WTC11 (cell line): ENCODE measurements at regions not wholly inside any gene's neighbourhood (a gene's known extent, or its start where the extent isn't known, plus 50 kb on each side); places are given as distances from the start of the nearest gene placed in this dataset.

Experiments
- ATAC-seq: fragments of 200-7000 bp; cut with Tn5 transposase; 2 replicates; pipeline ENCODE4 v1.10.0; 2021; ENCODE audit warnings: mild to moderate bottlenecking, moderate library complexity
- CTCF ChIA-PET: fragments of 300-600 bp; sonication (Branson Sonifier 250); formaldehyde crosslinking; loops from one replicate; lab custom pipeline; 2021; ENCODE audit warnings: antibody characterized with exemption; lab: Charles Lee
- POLR2A ChIA-PET: fragments of 350-600 bp; sonication (Branson Sonifier 250); formaldehyde crosslinking; loops from one replicate; lab custom pipeline; 2021; ENCODE audit warnings: antibody characterized with exemption; lab: Charles Lee
- DNase-seq: peaks from one replicate; pipeline ENCODE4 v3.0.0; 2021; ENCODE audit warnings: low spot score
- H3K27ac Mint-ChIP-seq: 2 replicates; pipeline ENCODE4 v1.8.0; 2021; ENCODE audit warnings: mixed read lengths
- H3K27me3 Mint-ChIP-seq: 2 replicates; pipeline ENCODE4 v1.8.0; 2021; ENCODE audit warnings: low read depth, mild to moderate bottlenecking, moderate library complexity, mixed read lengths
- H3K36me3 Mint-ChIP-seq: 2 replicates; pipeline ENCODE4 v1.8.0; 2021; ENCODE audit warnings: mixed read lengths
- H3K4me1 Mint-ChIP-seq: 2 replicates; pipeline ENCODE4 v1.8.0; 2022; ENCODE audit warnings: mixed read lengths
- H3K4me3 Mint-ChIP-seq: 2 replicates; pipeline ENCODE4 v1.8.0; 2021; ENCODE audit warnings: mild to moderate bottlenecking, moderate library complexity, mixed read lengths
- H3K9me3 Mint-ChIP-seq: 2 replicates; pipeline ENCODE4 v1.8.0; 2021; ENCODE audit warnings: mixed read lengths
- ATF6 ChIP-seq: sonication (generic); formaldehyde crosslinking; IDR thresholded peaks from 2 replicates; pipeline ENCODE4 v1.8.1; 2023; ENCODE audit warnings: mild to moderate bottlenecking, missing genetic modification reagents
- CTCF ChIP-seq: fragments of 200-600 bp; IDR thresholded peaks from 2 replicates; pipeline ENCODE4 v1.8.0; 2022; ENCODE audit warnings: antibody characterized with exemption
- EMX1 ChIP-seq: fragments of 250-450 bp; sonication (Bioruptor Pico); IDR thresholded peaks from 2 replicates; pipeline ENCODE4 v1.8.0; 2021; ENCODE audit warnings: mild to moderate bottlenecking
- ERG ChIP-seq: fragments of 250-450 bp; sonication (Bioruptor Pico); IDR thresholded peaks from 2 replicates; pipeline ENCODE4 v1.8.0; 2021; ENCODE audit warnings: mild to moderate bottlenecking
- ESRRA ChIP-seq: sonication (generic); formaldehyde crosslinking; IDR thresholded peaks from 2 replicates; pipeline ENCODE4 v1.8.1; 2022; ENCODE audit warnings: mild to moderate bottlenecking, missing genetic modification reagents, borderline replicate concordance
- GTF2I ChIP-seq: fragments of 250-450 bp; sonication (Bioruptor Pico); conservative IDR thresholded peaks from 2 replicates; pipeline ENCODE4 v1.4.0; 2021; ENCODE audit warnings: mild to moderate bottlenecking
- STAT6 ChIP-seq: sonication (generic); formaldehyde crosslinking; conservative IDR thresholded peaks from 2 replicates; pipeline ENCODE4 v1.8.1; 2023; ENCODE audit warnings: mild to moderate bottlenecking, low read depth, missing genetic modification reagents, moderate library complexity
- ZNF219 ChIP-seq: sonication (generic); formaldehyde crosslinking; IDR thresholded peaks from 2 replicates; pipeline ENCODE4 v1.8.0; 2023; ENCODE audit warnings: missing genetic modification reagents, mild to moderate bottlenecking, borderline replicate concordance
- ZNF263 ChIP-seq: sonication (generic); formaldehyde crosslinking; IDR thresholded peaks from 2 replicates; pipeline ENCODE4 v1.8.1; 2022; ENCODE audit warnings: low read depth, mild to moderate bottlenecking, moderate library complexity, missing genetic modification reagents
- ZNF396 ChIP-seq: fragments of 250-450 bp; sonication (Bioruptor Pico); IDR thresholded peaks from 2 replicates; pipeline ENCODE4 v1.8.0; 2021; ENCODE audit warnings: mild to moderate bottlenecking, moderate library complexity, borderline replicate concordance
- ZNF512 ChIP-seq: sonication (generic); formaldehyde crosslinking; IDR thresholded peaks from 2 replicates; pipeline ENCODE4 v1.8.1; 2022; ENCODE audit warnings: missing genetic modification reagents, borderline replicate concordance
- ZNF532 ChIP-seq: fragments of 250-450 bp; sonication (Bioruptor Pico); IDR thresholded peaks from 2 replicates; pipeline ENCODE4 v1.9.0; 2021; ENCODE audit warnings: mild to moderate bottlenecking, borderline replicate concordance
- TF ChIP-seq, protein P1 (sequence below): sonication (generic); formaldehyde crosslinking; IDR thresholded peaks from 2 replicates; pipeline ENCODE4 v1.8.1; 2023; ENCODE audit warnings: mild to moderate bottlenecking, missing genetic modification reagents
- TF ChIP-seq, protein P2 (sequence below): sonication (generic); formaldehyde crosslinking; IDR thresholded peaks from 2 replicates; pipeline ENCODE4 v1.8.1; 2023; ENCODE audit warnings: mild to moderate bottlenecking, missing genetic modification reagents, moderate library complexity
- TF ChIP-seq, protein P3 (sequence below): sonication (generic); formaldehyde crosslinking; conservative IDR thresholded peaks from 2 replicates; pipeline ENCODE4 v1.8.1; 2022; ENCODE audit warnings: mild to moderate bottlenecking, missing genetic modification reagents
- TF ChIP-seq, protein P4 (sequence below): sonication (generic); formaldehyde crosslinking; IDR thresholded peaks from 2 replicates; pipeline ENCODE4 v1.8.0; 2022; ENCODE audit warnings: mild to moderate bottlenecking, missing genetic modification reagents

- TF ChIP-seq ZNF219 (CRISPR knock-in tag): no peak
- TF ChIP-seq, protein P1, sequence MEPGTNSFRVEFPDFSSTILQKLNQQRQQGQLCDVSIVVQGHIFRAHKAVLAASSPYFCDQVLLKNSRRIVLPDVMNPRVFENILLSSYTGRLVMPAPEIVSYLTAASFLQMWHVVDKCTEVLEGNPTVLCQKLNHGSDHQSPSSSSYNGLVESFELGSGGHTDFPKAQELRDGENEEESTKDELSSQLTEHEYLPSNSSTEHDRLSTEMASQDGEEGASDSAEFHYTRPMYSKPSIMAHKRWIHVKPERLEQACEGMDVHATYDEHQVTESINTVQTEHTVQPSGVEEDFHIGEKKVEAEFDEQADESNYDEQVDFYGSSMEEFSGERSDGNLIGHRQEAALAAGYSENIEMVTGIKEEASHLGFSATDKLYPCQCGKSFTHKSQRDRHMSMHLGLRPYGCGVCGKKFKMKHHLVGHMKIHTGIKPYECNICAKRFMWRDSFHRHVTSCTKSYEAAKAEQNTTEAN: no peak
- TF ChIP-seq ZNF532 (CRISPR knock-in tag): no peak
- TF ChIP-seq, protein P2, sequence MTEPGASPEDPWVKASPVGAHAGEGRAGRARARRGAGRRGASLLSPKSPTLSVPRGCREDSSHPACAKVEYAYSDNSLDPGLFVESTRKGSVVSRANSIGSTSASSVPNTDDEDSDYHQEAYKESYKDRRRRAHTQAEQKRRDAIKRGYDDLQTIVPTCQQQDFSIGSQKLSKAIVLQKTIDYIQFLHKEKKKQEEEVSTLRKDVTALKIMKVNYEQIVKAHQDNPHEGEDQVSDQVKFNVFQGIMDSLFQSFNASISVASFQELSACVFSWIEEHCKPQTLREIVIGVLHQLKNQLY (CRISPR knock-in tag): no peak
- no peak for TF ChIP-seq ZNF263
- TF ChIP-seq, all 79 proteins: peak for 0
These were observed 120.5 kb downstream of the APIP start (continued) for GRCh38 chr11:34795641-34796040.

DNA sequence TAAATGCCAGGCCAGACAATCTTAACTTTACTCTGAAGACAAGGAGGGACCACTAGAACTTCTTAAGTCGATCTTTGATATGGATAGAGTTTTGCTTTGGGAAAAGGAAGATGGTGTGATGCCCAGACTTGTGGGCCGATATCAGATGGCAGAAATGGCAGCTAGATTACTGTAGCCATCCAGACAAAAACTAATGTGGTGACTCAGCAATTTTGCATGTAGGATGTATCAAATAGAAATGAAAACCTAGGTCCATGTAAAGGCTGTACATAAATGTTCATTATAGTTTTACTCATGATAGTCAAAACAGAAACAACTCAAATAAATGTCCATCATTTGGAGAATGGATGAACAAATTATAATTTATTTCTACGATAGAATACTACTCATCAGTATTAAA, 121.5 kb downstream of the APIP start:
- CTCF ChIA-PET: no interaction called here
- POLR2A ChIA-PET: no interaction called here
- ATAC-seq: no peak
- DNase-seq: no peak
- Mint-ChIP-seq H3K4me3 (no peak overlapping the region), H3K27ac (no peak overlapping the region), H3K4me1 (peaks cover 34% of the 10 kb centered on the region), H3K9me3 (peaks cover 32% of the 10 kb centered on the region), H3K36me3 (peaks cover 40% of the 10 kb centered on the region), H3K27me3 (no peaks in the 10 kb centered on the region; the same call in 1 of the 2 replicates)
- no peak for TF ChIP-seq ATF6 (CRISPR knock-in tag)
- TF ChIP-seq ESRRA (CRISPR knock-in tag): no peak
- TF ChIP-seq EMX1 (CRISPR knock-in tag): no peak
- TF ChIP-seq ZNF512: no peak
- TF ChIP-seq ZNF396 (CRISPR knock-in tag): no peak
- TF ChIP-seq, protein P1: no peak
- no peak for TF ChIP-seq GTF2I (CRISPR knock-in tag)
- TF ChIP-seq, protein P3, sequence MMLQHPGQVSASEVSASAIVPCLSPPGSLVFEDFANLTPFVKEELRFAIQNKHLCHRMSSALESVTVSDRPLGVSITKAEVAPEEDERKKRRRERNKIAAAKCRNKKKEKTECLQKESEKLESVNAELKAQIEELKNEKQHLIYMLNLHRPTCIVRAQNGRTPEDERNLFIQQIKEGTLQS: no peak
- no peak for TF ChIP-seq ERG
- no peak for TF ChIP-seq STAT6 (CRISPR knock-in tag)
- TF ChIP-seq, protein P4, sequence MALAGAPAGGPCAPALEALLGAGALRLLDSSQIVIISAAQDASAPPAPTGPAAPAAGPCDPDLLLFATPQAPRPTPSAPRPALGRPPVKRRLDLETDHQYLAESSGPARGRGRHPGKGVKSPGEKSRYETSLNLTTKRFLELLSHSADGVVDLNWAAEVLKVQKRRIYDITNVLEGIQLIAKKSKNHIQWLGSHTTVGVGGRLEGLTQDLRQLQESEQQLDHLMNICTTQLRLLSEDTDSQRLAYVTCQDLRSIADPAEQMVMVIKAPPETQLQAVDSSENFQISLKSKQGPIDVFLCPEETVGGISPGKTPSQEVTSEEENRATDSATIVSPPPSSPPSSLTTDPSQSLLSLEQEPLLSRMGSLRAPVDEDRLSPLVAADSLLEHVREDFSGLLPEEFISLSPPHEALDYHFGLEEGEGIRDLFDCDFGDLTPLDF (CRISPR knock-in tag): no peak
- no peak for TF ChIP-seq CTCF
